ENCODE measurements at regions not wholly inside any gene's neighbourhood (a gene's known extent, or its start where the extent isn't known, plus 50 kb on each side); places are given as distances from the start of the nearest gene placed in this dataset.

DNA sequence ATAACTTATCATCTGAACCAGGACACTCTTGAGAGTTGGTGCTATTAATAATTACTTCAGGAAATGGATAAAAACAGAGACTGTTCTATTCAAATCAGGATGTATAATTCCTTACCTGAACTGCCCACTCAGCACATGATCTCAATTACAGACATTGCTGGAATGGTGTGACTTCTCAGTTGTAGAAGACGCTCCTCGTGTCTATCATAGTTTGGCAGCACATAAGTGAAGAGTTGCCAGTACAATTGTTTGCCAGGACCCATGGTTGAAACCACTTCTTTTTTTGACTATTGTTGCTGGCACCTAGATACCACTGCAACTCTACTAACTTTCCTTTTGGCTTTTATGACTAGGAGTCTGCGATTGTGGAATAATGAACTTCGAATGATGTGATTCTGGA is 105.4 kb downstream of the ZNF365 start:
- TF ChIP-seq, protein P1, sequence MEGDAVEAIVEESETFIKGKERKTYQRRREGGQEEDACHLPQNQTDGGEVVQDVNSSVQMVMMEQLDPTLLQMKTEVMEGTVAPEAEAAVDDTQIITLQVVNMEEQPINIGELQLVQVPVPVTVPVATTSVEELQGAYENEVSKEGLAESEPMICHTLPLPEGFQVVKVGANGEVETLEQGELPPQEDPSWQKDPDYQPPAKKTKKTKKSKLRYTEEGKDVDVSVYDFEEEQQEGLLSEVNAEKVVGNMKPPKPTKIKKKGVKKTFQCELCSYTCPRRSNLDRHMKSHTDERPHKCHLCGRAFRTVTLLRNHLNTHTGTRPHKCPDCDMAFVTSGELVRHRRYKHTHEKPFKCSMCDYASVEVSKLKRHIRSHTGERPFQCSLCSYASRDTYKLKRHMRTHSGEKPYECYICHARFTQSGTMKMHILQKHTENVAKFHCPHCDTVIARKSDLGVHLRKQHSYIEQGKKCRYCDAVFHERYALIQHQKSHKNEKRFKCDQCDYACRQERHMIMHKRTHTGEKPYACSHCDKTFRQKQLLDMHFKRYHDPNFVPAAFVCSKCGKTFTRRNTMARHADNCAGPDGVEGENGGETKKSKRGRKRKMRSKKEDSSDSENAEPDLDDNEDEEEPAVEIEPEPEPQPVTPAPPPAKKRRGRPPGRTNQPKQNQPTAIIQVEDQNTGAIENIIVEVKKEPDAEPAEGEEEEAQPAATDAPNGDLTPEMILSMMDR (IDR thresholded peaks at IDR 0.05) = no peak
- no peak for TF ChIP-seq EZH2phosphoT487 (IDR thresholded peaks at IDR 0.05)

Data from neural progenitor cell (in vitro differentiated cells).